ENCODE measurements at regions not wholly inside any gene's neighbourhood (a gene's known extent, or its start where the extent isn't known, plus 50 kb on each side); places are given as distances from the start of the nearest gene placed in this dataset.

- no peak overlapping the region for H3K4me2 ChIP-seq (ENCODE audit: insufficient read depth, low read length)
Observed at GRCh38 chr9:78606001-78606379, 309.1 kb downstream of the PSAT1 start.

GRCh38 chr9:78607853-78608252 lies 310.9 kb downstream of the PSAT1 start:
- Histone ChIP-seq H3K27me3 (ENCODE audit: control insufficient read depth in 2 of 2, insufficient read depth in 2 of 2, low read length in 2 of 2) (peaks cover 0 to 3% of the 10 kb centered on the region in 2 experiments), H3K9ac (replicated peaks; ENCODE audit: extremely low read depth, insufficient read depth, low read length) (no peak overlapping the region), H3K36me3 (ENCODE audit: control insufficient read depth in 2 of 2, extremely low read depth in 1 of 2, insufficient read depth in 2 of 2, low read length in 2 of 2) (no peaks in the 10 kb centered on the region), H3K4me1 (ENCODE audit: control insufficient read depth, extremely low read depth, insufficient read depth, low read length) (peaks cover 10% of the 10 kb centered on the region), H3K79me2 (ENCODE audit: control insufficient read depth, insufficient read depth, low read length) (no peaks in the 10 kb centered on the region), H3K27ac (ENCODE audit: insufficient read depth, low read depth, low read length) (no peak overlapping the region), H3K4me3 (replicated peaks in 1 of 3; ENCODE audit: insufficient read depth in 1 of 3, low read depth in 1 of 3, low read length in 3 of 3) (no peak overlapping the region), H3K9me1 (replicated peaks; ENCODE audit: control insufficient read depth, extremely low read depth, insufficient read depth, low read length) (no peaks in the 10 kb centered on the region), H3K9me3 (replicated peaks; ENCODE audit: control insufficient read depth, insufficient read depth, low read length) (no peaks in the 10 kb centered on the region), H2AFZ (ENCODE audit: low read depth, low read length) (no peak overlapping the region), H3K4me2 (ENCODE audit: insufficient read depth, low read length) (no peak overlapping the region), H4K20me1 (replicated peaks; ENCODE audit: control insufficient read depth, extremely low read depth, insufficient read depth, low read length) (no peaks in the 10 kb centered on the region)
- no TSS peak for BruUV-seq (replicated peaks)
- no peak for TF ChIP-seq EZH2 (IDR thresholded peaks at IDR 0.05; ENCODE audit: borderline replicate concordance, low read depth, low read length, severe bottlenecking)
- no peak for TF ChIP-seq POLR2A (IDR thresholded peaks at IDR 0.05; ENCODE audit: low read depth, low read length)
- TF ChIP-seq MYC (IDR thresholded peaks at IDR 0.05; ENCODE audit: low read depth, low read length): no peak
- no peak for TF ChIP-seq POLR2AphosphoS5 (IDR thresholded peaks at IDR 0.05; ENCODE audit: insufficient read depth, low read depth, low read length)
- TF ChIP-seq MAX (IDR thresholded peaks at IDR 0.05; ENCODE audit: insufficient read depth, insufficient read length): no peak
- no peak for TF ChIP-seq CTCF (IDR thresholded peaks at IDR 0.05; ENCODE audit: extremely low read depth in 1 of 2, insufficient read depth in 1 of 2, low read depth in 1 of 2, low read length in 2 of 2)
- TF ChIP-seq FOS (IDR thresholded peaks at IDR 0.05; ENCODE audit: borderline replicate concordance, insufficient read depth, low read length): no peak
- no peak for TF ChIP-seq JUN (IDR thresholded peaks at IDR 0.05; ENCODE audit: borderline replicate concordance, insufficient read depth, insufficient read length, low read depth)
- TF ChIP-seq GATA2 (IDR thresholded peaks at IDR 0.05; ENCODE audit: insufficient read depth, insufficient read length, low read depth, low read length): no peak
- CTCF ChIA-PET: interaction anchor here (1.7 kb wide), 1 partner anchor 8 kb away, joined by 7 read pairs; no protein-coding TSS in a partner anchor
- POLR2A ChIA-PET: no interaction called here
- intact Hi-C loops (cut with micrococcal nuclease): loop anchor here (10.0 kb wide), 2 partner anchors 57 to 1337 kb away; no protein-coding TSS in a partner anchor
- no peak for FAIRE-seq
- no peak for DNase-seq (ENCODE audit: low read depth, low spot score)
- dilution Hi-C loops (cut with MboI; ENCODE audit: extremely low pct_ligation_motif_present, low sequenced_read_pairs): no loop called here

More at GRCh38 chr9:78606001-78606379, 309.1 kb downstream of the PSAT1 start:
- no peaks in the 10 kb centered on the region for H3K9me3 ChIP-seq (replicated peaks; ENCODE audit: control insufficient read depth, insufficient read depth, low read length)
- BruUV-seq (replicated peaks): no TSS peak
- H3K27ac ChIP-seq (ENCODE audit: insufficient read depth, low read depth, low read length): no peak overlapping the region
- peak overlapping the region; percentile 88 for H2AFZ ChIP-seq (ENCODE audit: low read depth, low read length)
- intact Hi-C loops (cut with micrococcal nuclease) (loop anchor here (10.0 kb wide), 2 partner anchors 59 to 1339 kb away; no protein-coding TSS in a partner anchor), dilution Hi-C loops (cut with MboI; ENCODE audit: extremely low pct_ligation_motif_present, low sequenced_read_pairs) (no loop called here)
- no peaks in the 10 kb centered on the region for H3K79me2 ChIP-seq (ENCODE audit: control insufficient read depth, insufficient read depth, low read length)
- CTCF ChIA-PET: interaction anchor here (1.2 to 1.8 kb wide), 2 partner anchors 166 to 524 kb away, joined by 4 to 6 read pairs; no protein-coding TSS in a partner anchor
- no peak overlapping the region for H3K4me3 ChIP-seq (replicated peaks in 1 of 3; ENCODE audit: insufficient read depth in 1 of 3, low read depth in 1 of 3, low read length in 3 of 3)
- H3K4me1 ChIP-seq (ENCODE audit: control insufficient read depth, extremely low read depth, insufficient read depth, low read length): peaks cover 10% of the 10 kb centered on the region
- no peaks in the 10 kb centered on the region for H4K20me1 ChIP-seq (replicated peaks; ENCODE audit: control insufficient read depth, extremely low read depth, insufficient read depth, low read length)
- no peaks in the 10 kb centered on the region for H3K9me1 ChIP-seq (replicated peaks; ENCODE audit: control insufficient read depth, extremely low read depth, insufficient read depth, low read length)
- H3K36me3 ChIP-seq (ENCODE audit: control insufficient read depth in 2 of 2, extremely low read depth in 1 of 2, insufficient read depth in 2 of 2, low read length in 2 of 2): no peaks in the 10 kb centered on the region
- DNase-seq (ENCODE audit: low read depth, low spot score) (peak; percentile 29), FAIRE-seq (no peak)
- H3K9ac ChIP-seq (replicated peaks; ENCODE audit: extremely low read depth, insufficient read depth, low read length): no peak overlapping the region
- TF ChIP-seq MAX (IDR thresholded peaks at IDR 0.05; ENCODE audit: insufficient read depth, insufficient read length): no peak
- TF ChIP-seq EZH2 (IDR thresholded peaks at IDR 0.05; ENCODE audit: borderline replicate concordance, low read depth, low read length, severe bottlenecking): no peak
- H3K27me3 ChIP-seq (ENCODE audit: control insufficient read depth in 2 of 2, insufficient read depth in 2 of 2, low read length in 2 of 2): peaks cover 0 to 3% of the 10 kb centered on the region in 2 experiments
- POLR2A ChIA-PET: interaction anchor here (0.6 kb wide), 1 partner anchor 897 kb away, joined by 5 read pairs; no protein-coding TSS in a partner anchor
